KOPT-K1 (cell line): ENCODE measurements at regions not wholly inside any gene's neighbourhood (a gene's known extent, or its start where the extent isn't known, plus 50 kb on each side); places are given as distances from the start of the nearest gene placed in this dataset.
"Not testable (repeated sequence)": the region's sequence is repeated elsewhere in the genome, so short reads cannot be mapped to it uniquely, and the experiment has no call there.

Experiments
- H3K27ac ChIP-seq: fragments of 200-600 bp; sonication (generic); 2 replicates; pipeline ENCODE4 v1.5.1; 2016; ENCODE audit warnings: antibody characterized with exemption, mild to moderate bottlenecking, low read depth, low read length; ENCODE audit not compliant: poor library complexity, severe bottlenecking
- H3K36me3 ChIP-seq: fragments of 200-600 bp; sonication (generic); 2 replicates; pipeline ENCODE4 v1.5.1; 2017; ENCODE audit warnings: antibody characterized with exemption, mild to moderate bottlenecking, low read length, moderate library complexity; ENCODE audit not compliant: insufficient read depth
- H3K9me3 ChIP-seq: fragments of 200-600 bp; sonication (generic); 2 replicates; pipeline ENCODE4 v1.5.1; 2017; ENCODE audit warnings: antibody characterized with exemption, low read length, mild to moderate bottlenecking; ENCODE audit not compliant: insufficient read depth, poor library complexity, severe bottlenecking

GRCh38 chr2:95762023-95763021, 170.5 kb downstream of the TRIM43 start:
- H3K36me3 ChIP-seq, H3K9me3 ChIP-seq: not testable (repeated sequence)

GRCh38 chr2:95763074-95763473, 171.3 kb downstream of the TRIM43 start:
- H3K36me3 ChIP-seq, H3K9me3 ChIP-seq, H3K27ac ChIP-seq: not testable (repeated sequence)

More at GRCh38 chr2:95762023-95763021, 170.5 kb downstream of the TRIM43 start:
- H3K27ac ChIP-seq, result not testable (repeated sequence)

- H3K27ac ChIP-seq, H3K9me3 ChIP-seq, H3K36me3 ChIP-seq: not testable (repeated sequence)
Measured at GRCh38 chr2:95764966-95765365, 173.2 kb downstream of the TRIM43 start.

GRCh38 chr2:95765925-95766910, 174.4 kb downstream of the TRIM43 start:
- H3K9me3 ChIP-seq, result not testable (repeated sequence)

GRCh38 chr2:95767531-95767930, 175.7 kb downstream of the TRIM43 start:
- not testable (repeated sequence) for H3K9me3 ChIP-seq

More at GRCh38 chr2:95765925-95766910, 174.4 kb downstream of the TRIM43 start:
- H3K36me3 ChIP-seq, H3K27ac ChIP-seq: not testable (repeated sequence)

GRCh38 chr2:95767950-95768349, 176.1 kb downstream of the TRIM43 start:
- H3K27ac ChIP-seq, H3K9me3 ChIP-seq, H3K36me3 ChIP-seq: not testable (repeated sequence)

More at GRCh38 chr2:95767531-95767930, 175.7 kb downstream of the TRIM43 start:
- not testable (repeated sequence) for H3K27ac ChIP-seq, H3K36me3 ChIP-seq

GRCh38 chr2:95769256-95769655, 177.5 kb downstream of the TRIM43 start:
- not testable (repeated sequence) for H3K9me3 ChIP-seq, H3K36me3 ChIP-seq, H3K27ac ChIP-seq

- H3K27ac ChIP-seq, H3K9me3 ChIP-seq, H3K36me3 ChIP-seq: not testable (repeated sequence)
Measured at GRCh38 chr2:95770726-95771125, 178.9 kb downstream of the TRIM43 start.

GRCh38 chr2:95774322-95775192, 182.8 kb downstream of the TRIM43 start:
- not testable (repeated sequence) for H3K27ac ChIP-seq, H3K9me3 ChIP-seq, H3K36me3 ChIP-seq

GRCh38 chr2:95775193-95775531, 183.4 kb downstream of the TRIM43 start:
- H3K9me3 ChIP-seq, H3K27ac ChIP-seq, H3K36me3 ChIP-seq: not testable (repeated sequence)
